ENCODE measurements at regions not wholly inside any gene's neighbourhood (a gene's known extent, or its start where the extent isn't known, plus 50 kb on each side); places are given as distances from the start of the nearest gene placed in this dataset.

- TF ChIP-seq CTCF (IDR thresholded peaks at IDR 0.05; ENCODE audit: low read depth, low read length, poor library complexity, severe bottlenecking), result no peak
- TF ChIP-seq EZH2phosphoT487 (IDR thresholded peaks at IDR 0.05; ENCODE audit: borderline replicate concordance, low read length), result no peak
Observed at GRCh38 chr16:17998550-17998949, 338.0 kb downstream of the NPIPA8 start.
